Effector memory CD4-positive, alpha-beta T cell (primary cell): ENCODE measurements at regions not wholly inside any gene's neighbourhood (a gene's known extent, or its start where the extent isn't known, plus 50 kb on each side); places are given as distances from the start of the nearest gene placed in this dataset.

Source experiments
- DNase-seq, 3 donors: peaks; one replicate each; pipeline ENCODE4 v3.0.0-alpha.2; 2020
- H3K27ac ChIP-seq: 2 replicates; pipeline ENCODE4 v1.7.0; 2013; ENCODE audit warnings: mild to moderate bottlenecking, low read length, moderate library complexity; ENCODE audit not compliant: insufficient read depth, poor library complexity, severe bottlenecking
- H3K27me3 ChIP-seq: replicated peaks from 2 replicates; pipeline ENCODE4 v1.7.0; 2013; ENCODE audit warnings: mild to moderate bottlenecking, low read length; ENCODE audit not compliant: insufficient read depth, control insufficient read depth, poor library complexity, severe bottlenecking
- H3K36me3 ChIP-seq: 2 replicates; pipeline ENCODE4 v1.7.0; 2013; ENCODE audit warnings: mild to moderate bottlenecking, low read length, moderate library complexity; ENCODE audit not compliant: control insufficient read depth, insufficient read depth
- H3K4me1 ChIP-seq: 2 replicates; pipeline ENCODE4 v1.7.0; 2013; ENCODE audit warnings: low read length, mild to moderate bottlenecking; ENCODE audit not compliant: control insufficient read depth, insufficient read depth, poor library complexity, severe bottlenecking
- H3K4me3 ChIP-seq: 2 replicates; pipeline ENCODE4 v1.7.0; 2013; ENCODE audit warnings: low read length, low read depth, mild to moderate bottlenecking; ENCODE audit not compliant: insufficient read depth, poor library complexity, severe bottlenecking
- H3K9me3 ChIP-seq: 2 replicates; pipeline ENCODE4 v1.7.0; 2013; ENCODE audit warnings: mild to moderate bottlenecking, low read length, moderate library complexity; ENCODE audit not compliant: control insufficient read depth

DNA sequence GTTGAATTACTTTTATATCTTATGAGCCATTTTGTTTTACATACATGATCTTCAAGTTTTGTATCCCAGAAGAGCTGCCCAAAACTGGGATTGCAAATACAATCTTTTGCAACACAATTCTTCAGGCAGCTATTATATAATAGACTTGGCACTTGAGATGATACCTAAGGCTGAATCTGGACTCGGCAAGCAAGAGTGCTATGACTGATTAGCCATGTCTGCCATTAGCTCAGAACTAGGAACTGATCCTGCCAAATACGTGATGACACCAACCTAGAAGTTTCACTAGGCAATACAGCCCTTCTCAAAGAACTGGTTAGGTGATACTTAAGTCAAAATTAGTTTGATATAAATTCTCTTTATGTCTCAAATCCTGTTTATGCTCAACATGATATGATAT, 619.6 kb downstream of the CPS1 start:
- H3K4me3 ChIP-seq, result no peak overlapping the region
- DNase-seq, result no peak

DNA sequence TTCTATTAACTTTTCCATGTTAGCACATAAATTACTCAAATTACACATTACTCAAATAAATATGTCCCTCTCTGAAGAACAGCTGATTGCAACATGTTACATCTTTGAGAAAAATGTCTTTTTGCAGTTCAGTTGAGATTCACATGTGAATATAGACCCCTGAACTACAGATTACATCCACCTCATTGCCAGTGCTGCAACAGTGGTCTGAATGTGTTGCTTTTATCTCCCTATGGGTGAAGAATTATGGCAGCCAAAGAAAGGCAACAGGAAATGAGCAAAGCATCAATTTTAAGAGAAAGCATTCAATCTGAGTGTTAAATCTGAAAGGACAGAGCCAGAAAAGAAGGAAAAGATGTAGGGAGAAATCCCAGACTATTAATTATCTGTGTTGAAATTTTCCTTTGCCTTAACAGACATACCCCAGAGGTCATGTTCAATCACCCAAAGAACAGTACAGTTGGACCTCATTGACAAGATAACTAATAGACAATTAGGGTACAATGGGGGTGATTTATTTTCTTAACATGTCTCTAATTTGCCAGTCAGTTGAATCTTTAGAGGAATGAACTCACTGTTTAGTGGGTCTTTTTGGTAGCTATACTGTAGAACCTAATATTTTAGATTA, 620.2 kb downstream of the CPS1 start:
- Histone ChIP-seq H3K9me3 (no peaks in the 10 kb centered on the region), H3K27ac (no peak overlapping the region), H3K4me3 (no peak overlapping the region), H3K36me3 (no peaks in the 10 kb centered on the region), H3K4me1 (no peaks in the 10 kb centered on the region), H3K27me3 (no peaks in the 10 kb centered on the region)
- DNase-seq, result no peak

More for the DNA sequence above, 619.6 kb downstream of the CPS1 start:
- Histone ChIP-seq H3K27ac (no peak overlapping the region), H3K9me3 (no peaks in the 10 kb centered on the region), H3K4me1 (no peaks in the 10 kb centered on the region), H3K36me3 (no peaks in the 10 kb centered on the region), H3K27me3 (no peaks in the 10 kb centered on the region)

DNA sequence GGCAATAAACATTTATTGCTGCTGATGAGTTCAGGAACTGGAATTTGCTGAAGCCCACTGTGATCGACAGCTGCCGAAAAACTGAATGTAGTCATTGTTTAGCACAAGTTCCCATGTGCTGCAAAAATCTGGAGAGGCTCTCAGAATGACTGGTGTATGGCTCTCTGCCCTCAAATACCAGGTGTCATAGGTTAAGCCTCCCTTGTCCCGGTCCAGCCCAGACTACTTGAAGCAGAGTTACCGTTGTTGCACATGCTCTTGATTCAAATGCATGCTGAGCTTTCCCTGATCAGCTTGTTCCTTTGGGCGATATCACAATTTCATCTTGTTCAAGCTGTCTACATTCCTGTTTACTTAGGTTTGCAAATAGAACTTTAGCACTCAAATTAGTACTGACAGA, 625.2 kb downstream of the CPS1 start:
- H3K27ac ChIP-seq, result no peak overlapping the region
- H3K9me3 ChIP-seq, result no peaks in the 10 kb centered on the region
- no peak for DNase-seq
- no peaks in the 10 kb centered on the region for H3K36me3 ChIP-seq
- H3K4me3 ChIP-seq, result no peak overlapping the region
- no peaks in the 10 kb centered on the region for H3K4me1 ChIP-seq
- no peaks in the 10 kb centered on the region for H3K27me3 ChIP-seq

DNA sequence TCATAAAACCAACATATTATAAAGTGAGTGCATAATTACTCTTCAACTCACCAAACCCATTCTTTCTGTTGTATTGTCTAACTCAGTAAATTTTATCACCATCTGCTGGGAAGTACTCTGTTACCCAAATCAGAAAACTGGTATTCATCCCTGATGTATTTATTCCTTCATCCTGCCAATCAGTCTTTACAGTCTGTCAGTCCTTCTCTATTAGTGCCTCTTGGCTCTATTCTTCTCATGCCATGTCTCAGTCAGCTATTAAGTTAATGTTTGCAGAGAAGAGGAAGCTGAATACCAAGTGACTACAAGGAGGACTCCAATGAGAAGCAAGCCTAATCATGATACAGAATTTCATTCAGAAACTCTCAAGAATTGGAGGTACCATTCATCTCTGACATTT, 631.2 kb downstream of the CPS1 start:
- H3K4me1 ChIP-seq, result no peaks in the 10 kb centered on the region
- no peaks in the 10 kb centered on the region for H3K36me3 ChIP-seq
- H3K9me3 ChIP-seq, result no peaks in the 10 kb centered on the region
- H3K27ac ChIP-seq, result no peak overlapping the region
- H3K4me3 ChIP-seq, result no peak overlapping the region
- H3K27me3 ChIP-seq, result no peaks in the 10 kb centered on the region
- DNase-seq, result no peak

DNA sequence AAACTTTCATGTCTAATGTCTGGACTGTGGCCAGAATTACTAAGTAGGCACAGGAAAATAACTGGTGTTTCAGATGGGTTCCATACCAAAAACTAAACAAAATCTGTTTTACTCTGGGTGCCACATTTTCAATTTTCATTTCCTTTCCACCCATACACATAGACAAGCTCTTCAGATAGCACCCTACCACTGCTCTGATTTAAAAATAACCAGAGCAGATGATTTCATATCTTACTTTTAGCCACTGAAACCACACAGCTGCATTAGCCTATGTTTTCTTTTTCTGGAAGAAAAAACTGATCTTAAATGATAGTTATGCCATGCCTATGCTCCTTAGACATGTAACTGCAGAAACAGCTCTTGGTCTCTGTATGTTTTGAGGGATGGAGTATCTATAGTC, 647.6 kb downstream of the CPS1 start:
- no peaks in the 10 kb centered on the region for H3K36me3 ChIP-seq
- no peak overlapping the region for H3K4me3 ChIP-seq
- no peaks in the 10 kb centered on the region for H3K4me1 ChIP-seq
- no peaks in the 10 kb centered on the region for H3K27me3 ChIP-seq
- no peak overlapping the region for H3K27ac ChIP-seq
- no peak for DNase-seq
- no peaks in the 10 kb centered on the region for H3K9me3 ChIP-seq

DNA sequence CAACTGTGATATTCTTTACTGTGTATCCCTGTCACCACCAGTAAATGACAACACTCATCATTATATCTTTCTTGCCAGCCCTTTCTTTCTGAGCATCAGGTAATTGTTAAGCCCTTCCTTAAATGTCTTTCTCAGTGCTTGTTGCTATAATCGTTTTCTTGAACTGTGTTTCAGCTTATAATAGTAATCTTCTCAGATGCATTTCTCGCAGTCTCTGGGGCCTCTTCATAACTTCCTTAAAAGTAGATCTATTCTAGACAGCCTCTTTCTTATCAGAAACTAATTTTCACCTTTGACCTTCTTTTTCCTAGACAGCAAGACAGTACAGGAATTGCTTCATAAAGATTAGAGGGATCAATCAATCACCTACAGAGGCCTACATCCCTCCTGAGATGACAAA, 648.1 kb downstream of the CPS1 start:
- Histone ChIP-seq H3K36me3 (no peaks in the 10 kb centered on the region), H3K9me3 (no peaks in the 10 kb centered on the region), H3K27ac (no peak overlapping the region)

DNA sequence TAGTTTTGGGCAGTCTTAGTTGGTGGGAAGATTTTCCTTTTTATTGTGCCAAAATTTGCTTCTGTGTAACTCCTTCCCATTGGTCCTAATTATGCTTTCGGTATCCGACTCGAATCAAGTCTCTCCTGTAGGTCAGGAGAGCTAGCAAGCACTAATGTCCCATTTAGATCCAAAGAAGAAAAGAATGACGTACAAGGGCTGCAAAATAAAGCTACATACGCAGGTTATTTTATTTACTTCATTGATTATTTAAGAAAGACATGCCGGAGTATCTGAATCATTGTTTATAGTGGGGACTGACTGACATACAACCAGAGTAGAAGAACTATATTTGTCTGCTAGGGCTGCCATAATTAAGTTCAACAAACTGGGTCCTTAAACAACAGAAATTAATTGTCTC, 648.5 kb downstream of the CPS1 start:
- no peak for DNase-seq
- Histone ChIP-seq H3K27ac (no peak overlapping the region), H3K9me3 (no peaks in the 10 kb centered on the region), H3K36me3 (no peaks in the 10 kb centered on the region), H3K27me3 (no peaks in the 10 kb centered on the region), H3K4me3 (no peak overlapping the region), H3K4me1 (no peaks in the 10 kb centered on the region)

More for the DNA sequence above, 648.1 kb downstream of the CPS1 start:
- Histone ChIP-seq H3K27me3 (no peaks in the 10 kb centered on the region), H3K4me3 (no peak overlapping the region), H3K4me1 (no peaks in the 10 kb centered on the region)
- no peak for DNase-seq

DNA sequence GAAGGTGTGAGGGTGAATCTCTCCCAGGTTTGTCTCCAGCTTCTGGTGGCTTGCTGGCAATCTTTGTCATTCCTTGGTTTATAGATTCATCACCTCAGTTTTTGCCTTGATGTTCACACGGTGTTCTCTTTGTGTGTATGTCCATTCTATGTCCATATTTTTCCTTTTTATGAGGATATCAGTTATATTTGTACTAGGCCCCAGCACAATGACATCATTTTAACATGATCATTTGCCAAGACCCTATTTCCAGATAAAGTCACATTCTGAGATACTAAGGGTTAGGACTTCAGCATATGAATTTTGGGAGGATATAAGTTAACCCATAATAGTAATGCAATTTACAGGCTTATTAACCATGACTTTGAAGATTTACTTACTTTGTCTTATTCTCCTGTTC, 649.0 kb downstream of the CPS1 start:
- no peak overlapping the region for H3K4me3 ChIP-seq

DNA sequence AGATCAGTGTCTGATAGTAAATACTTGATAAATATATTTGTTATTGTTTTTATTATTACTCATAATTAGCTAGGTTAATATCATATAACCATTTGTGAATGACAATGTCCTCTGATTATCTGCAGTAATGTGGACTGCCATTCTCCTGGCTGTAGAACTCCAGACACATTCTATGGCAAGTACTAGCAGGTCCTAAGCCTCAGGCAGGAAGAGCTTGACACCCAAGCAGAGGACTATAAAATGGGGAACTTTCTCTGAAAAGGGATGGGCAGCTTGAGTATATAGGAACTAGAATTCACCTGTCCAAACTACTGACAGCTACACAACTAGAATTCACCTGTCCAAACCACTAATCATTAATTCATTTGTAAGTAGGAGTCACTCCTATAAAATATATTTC, 649.4 kb downstream of the CPS1 start:
- no peaks in the 10 kb centered on the region for H3K27me3 ChIP-seq

More for the DNA sequence above, 649.0 kb downstream of the CPS1 start:
- H3K9me3 ChIP-seq, result no peaks in the 10 kb centered on the region
- H3K36me3 ChIP-seq, result no peaks in the 10 kb centered on the region
- H3K4me1 ChIP-seq, result no peaks in the 10 kb centered on the region
- no peak for DNase-seq
- H3K27ac ChIP-seq, result no peak overlapping the region
- no peaks in the 10 kb centered on the region for H3K27me3 ChIP-seq

DNA sequence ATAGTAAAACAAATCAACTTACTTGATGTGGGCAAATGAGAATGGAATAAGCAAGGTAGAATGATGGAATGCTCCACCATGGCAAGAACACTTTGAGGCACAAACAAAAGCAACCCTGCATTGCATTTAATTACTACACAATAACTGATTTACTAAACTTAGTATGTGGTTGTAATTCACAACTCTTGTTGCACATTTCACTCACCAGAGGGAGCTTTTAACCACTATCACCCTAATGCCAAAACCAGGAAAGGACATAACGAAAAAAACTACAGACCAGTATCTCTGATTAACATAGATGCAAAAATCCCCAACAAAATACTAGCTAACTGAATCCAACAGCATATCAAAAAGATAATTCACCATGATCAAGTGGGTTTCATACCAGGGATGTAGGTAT, 659.8 kb downstream of the CPS1 start:
- Histone ChIP-seq H3K36me3 (no peaks in the 10 kb centered on the region), H3K27me3 (no peaks in the 10 kb centered on the region), H3K27ac (no peak overlapping the region), H3K9me3 (no peaks in the 10 kb centered on the region), H3K4me3 (no peak overlapping the region), H3K4me1 (no peaks in the 10 kb centered on the region)
- DNase-seq, result no peak

More for the DNA sequence above, 649.4 kb downstream of the CPS1 start:
- no peaks in the 10 kb centered on the region for H3K4me1 ChIP-seq
- H3K36me3 ChIP-seq, result no peaks in the 10 kb centered on the region
- no peak for DNase-seq
- no peaks in the 10 kb centered on the region for H3K9me3 ChIP-seq
- no peak overlapping the region for H3K27ac ChIP-seq
- no peak overlapping the region for H3K4me3 ChIP-seq
